ENCODE measurements at regions not wholly inside any gene's neighbourhood (a gene's known extent, or its start where the extent isn't known, plus 50 kb on each side); places are given as distances from the start of the nearest gene placed in this dataset.

GRCh38 chr1:244339073-244339692 is 112.5 kb downstream of the ADSS2 start:
- no peak for DNase-seq (ENCODE audit: low read depth in 1 of 2, low spot score in 1 of 2)

- DNase-seq (ENCODE audit: low read depth in 1 of 2, low spot score in 1 of 2) = no peak
Observed at GRCh38 chr1:244339776-244340175, 111.9 kb downstream of the ADSS2 start.

- DNase-seq (ENCODE audit: low read depth in 1 of 2, low spot score in 1 of 2) = no peak
Observed at GRCh38 chr1:244340396-244340795, 111.3 kb downstream of the ADSS2 start.

GRCh38 chr1:244341455-244342450 is 110.0 kb downstream of the ADSS2 start:
- DNase-seq (ENCODE audit: low read depth in 1 of 2, low spot score in 1 of 2) = no peak

GRCh38 chr1:244344001-244344400 is 107.7 kb downstream of the ADSS2 start:
- DNase-seq (ENCODE audit: low read depth in 1 of 2, low spot score in 1 of 2) = no peak

- DNase-seq (ENCODE audit: low read depth in 1 of 2, low spot score in 1 of 2) = no peak
Observed at GRCh38 chr1:244346972-244347618, 104.6 kb downstream of the ADSS2 start.

GRCh38 chr1:244347942-244348341 is 103.8 kb downstream of the ADSS2 start:
- DNase-seq (ENCODE audit: low read depth in 1 of 2, low spot score in 1 of 2) = no peak

GRCh38 chr1:244349103-244349531 is 102.6 kb downstream of the ADSS2 start:
- DNase-seq (ENCODE audit: low read depth in 1 of 2, low spot score in 1 of 2) = no peak

- no peak for DNase-seq (ENCODE audit: low read depth in 1 of 2, low spot score in 1 of 2)
Observed at GRCh38 chr1:244349581-244350001, 102.1 kb downstream of the ADSS2 start.

- no peak for DNase-seq (ENCODE audit: low read depth in 1 of 2, low spot score in 1 of 2)
Observed at GRCh38 chr1:244350027-244350426, 101.7 kb downstream of the ADSS2 start.

GRCh38 chr1:244352156-244352830 is 99.4 kb downstream of the ADSS2 start:
- DNase-seq (ENCODE audit: low read depth in 1 of 2, low spot score in 1 of 2) = no peak

GRCh38 chr1:244353551-244354091 is 98.1 kb downstream of the ADSS2 start:
- no peak for DNase-seq (ENCODE audit: low read depth in 1 of 2, low spot score in 1 of 2)

GRCh38 chr1:244354810-244355278 is 96.9 kb downstream of the ADSS2 start:
- no peak for DNase-seq (ENCODE audit: low read depth in 1 of 2, low spot score in 1 of 2)

- no peak for DNase-seq (ENCODE audit: low read depth in 1 of 2, low spot score in 1 of 2)
Observed at GRCh38 chr1:244356376-244356775, 95.3 kb downstream of the ADSS2 start.
